ENCODE measurements at regions not wholly inside any gene's neighbourhood (a gene's known extent, or its start where the extent isn't known, plus 50 kb on each side); places are given as distances from the start of the nearest gene placed in this dataset.

- Mint-ChIP-seq H3K4me3 (no peak overlapping the region), H3K36me3 (no peaks in the 10 kb centered on the region), H3K9me3 (no peaks in the 10 kb centered on the region), H3K27ac (no peak overlapping the region), H3K27me3 (no peaks in the 10 kb centered on the region), H3K4me1 (ENCODE audit: unreplicated experiment) (peaks cover 4% of the 10 kb centered on the region)
- no peak for DNase-seq (ENCODE audit: extremely low spot score, unreplicated experiment)
- TF ChIP-seq CTCF (conservative IDR thresholded peaks at IDR 0.05), result no peak
These were observed 53.8 kb upstream of the ATP1B1 start for GRCh38 chr1:169052727-169053126.

- Mint-ChIP-seq H3K4me3 (no peak overlapping the region), H3K9me3 (no peaks in the 10 kb centered on the region), H3K36me3 (no peaks in the 10 kb centered on the region), H3K27ac (no peak overlapping the region), H3K27me3 (no peaks in the 10 kb centered on the region), H3K4me1 (ENCODE audit: unreplicated experiment) (peaks cover 4% of the 10 kb centered on the region)
- TF ChIP-seq CTCF (conservative IDR thresholded peaks at IDR 0.05), result no peak
- no peak for DNase-seq (ENCODE audit: extremely low spot score, unreplicated experiment)
These were observed 53.3 kb upstream of the ATP1B1 start for GRCh38 chr1:169053196-169053595.
